ENCODE measurements at regions not wholly inside any gene's neighbourhood (a gene's known extent, or its start where the extent isn't known, plus 50 kb on each side); places are given as distances from the start of the nearest gene placed in this dataset.

GRCh38 chr3:18866899-18867298, 281.4 kb upstream of the KCNH8 start:
- Histone ChIP-seq H3K27ac (ENCODE audit: low read depth in 1 of 2, low read length in 2 of 2) (no peak overlapping the region), H3K9me3 (replicated peaks in 1 of 2; ENCODE audit: control insufficient read depth in 1 of 2, insufficient read depth in 1 of 2, low read length in 2 of 2) (no peaks in the 10 kb centered on the region), H3K9ac (ENCODE audit: insufficient read depth, low read length, poor library complexity, severe bottlenecking) (no peak overlapping the region), H3K4me2 (replicated peaks; ENCODE audit: extremely low read depth, low read length, poor library complexity, severe bottlenecking) (no peak overlapping the region), H3K4me3 (replicated peaks in 1 of 3; ENCODE audit: low read depth in 2 of 3, low read length in 3 of 3) (no peak overlapping the region), H2AFZ (ENCODE audit: insufficient read depth, low read depth, low read length, poor library complexity, severe bottlenecking) (no peak overlapping the region), H4K20me1 (ENCODE audit: insufficient read depth, low read length) (no peaks in the 10 kb centered on the region), H3K27me3 (ENCODE audit: control insufficient read depth in 2 of 2, insufficient read depth in 2 of 2, low read length in 2 of 2) (no peaks in the 10 kb centered on the region), H3K36me3 (replicated peaks in 1 of 2; ENCODE audit: control insufficient read depth in 1 of 2, insufficient read depth in 2 of 2, low read length in 2 of 2) (no peaks in the 10 kb centered on the region), H3K79me2 (ENCODE audit: insufficient read depth, low read length) (no peaks in the 10 kb centered on the region), H3K4me1 (ENCODE audit: control insufficient read depth in 1 of 2, insufficient read depth in 2 of 2, low read length in 2 of 2) (no peaks in the 10 kb centered on the region)
- intact Hi-C loops (cut with micrococcal nuclease), result no loop called here
- no peak for DNase-seq
- no peak overlapping the region for H3K4me3 Mint-ChIP-seq
- no peaks in the 10 kb centered on the region for H3K27me3 Mint-ChIP-seq (ENCODE audit: low read depth in 3 of 3)
- H3K9me3 Mint-ChIP-seq, result peaks cover 0 to 6% (median 0%) of the 10 kb centered on the region in 7 donors
- H3K4me1 Mint-ChIP-seq, result no peaks in the 10 kb centered on the region
- TF ChIP-seq CTCF (IDR thresholded peaks at IDR 0.05), result no peak
- WGBS (ENCODE audit: insufficient coverage), result no CpG with 5 or more reads among the region's 1 CpG
- H3K36me3 Mint-ChIP-seq, result no peaks in the 10 kb centered on the region
- no peak overlapping the region for H3K27ac Mint-ChIP-seq

GRCh38 chr3:18864933-18865731, 283.2 kb upstream of the KCNH8 start:
- H3K4me1 Mint-ChIP-seq, result no peaks in the 10 kb centered on the region
- H3K9me3 Mint-ChIP-seq, result peaks cover 0 to 6% (median 0%) of the 10 kb centered on the region in 7 donors
- H3K79me2 ChIP-seq (ENCODE audit: insufficient read depth, low read length), result no peaks in the 10 kb centered on the region
- H3K27ac Mint-ChIP-seq, result no peak overlapping the region
- no peak for TF ChIP-seq CTCF (IDR thresholded peaks at IDR 0.05)
- H3K9ac ChIP-seq (ENCODE audit: insufficient read depth, low read length, poor library complexity, severe bottlenecking), result no peak overlapping the region
- H3K4me2 ChIP-seq (replicated peaks; ENCODE audit: extremely low read depth, low read length, poor library complexity, severe bottlenecking), result no peak overlapping the region
- intact Hi-C loops (cut with micrococcal nuclease), result no loop called here
- DNase-seq, result no peak
- H3K27me3 Mint-ChIP-seq (ENCODE audit: low read depth in 3 of 3), result no peaks in the 10 kb centered on the region
- no peaks in the 10 kb centered on the region for H3K36me3 ChIP-seq (replicated peaks in 1 of 2; ENCODE audit: control insufficient read depth in 1 of 2, insufficient read depth in 2 of 2, low read length in 2 of 2)
- H2AFZ ChIP-seq (ENCODE audit: insufficient read depth, low read depth, low read length, poor library complexity, severe bottlenecking), result no peak overlapping the region
- H3K27me3 ChIP-seq (ENCODE audit: control insufficient read depth in 2 of 2, insufficient read depth in 2 of 2, low read length in 2 of 2), result no peaks in the 10 kb centered on the region
- H3K9me3 ChIP-seq (replicated peaks in 1 of 2; ENCODE audit: control insufficient read depth in 1 of 2, insufficient read depth in 1 of 2, low read length in 2 of 2), result no peaks in the 10 kb centered on the region
- H3K36me3 Mint-ChIP-seq, result no peaks in the 10 kb centered on the region
- WGBS (ENCODE audit: insufficient coverage), result no CpG with 5 or more reads among the region's 3 CpGs
- no peak overlapping the region for H3K27ac ChIP-seq (ENCODE audit: low read depth in 1 of 2, low read length in 2 of 2)
- no peak overlapping the region for H3K4me3 ChIP-seq (replicated peaks in 1 of 3; ENCODE audit: low read depth in 2 of 3, low read length in 3 of 3)
- no peaks in the 10 kb centered on the region for H3K4me1 ChIP-seq (ENCODE audit: control insufficient read depth in 1 of 2, insufficient read depth in 2 of 2, low read length in 2 of 2)
- no peak overlapping the region for H3K4me3 Mint-ChIP-seq
- no peaks in the 10 kb centered on the region for H4K20me1 ChIP-seq (ENCODE audit: insufficient read depth, low read length)
